GM15510 (cell line): ENCODE measurements at regions not wholly inside any gene's neighbourhood (a gene's known extent, or its start where the extent isn't known, plus 50 kb on each side); places are given as distances from the start of the nearest gene placed in this dataset.

ENCODE experiments used
- POLR2A ChIP-seq: IDR thresholded peaks from 3 replicates; pipeline ENCODE4 v1.6.1; 2011; ENCODE audit warnings: borderline replicate concordance; ENCODE audit not compliant: insufficient read length; ENCODE audit errors: extremely low read depth

DNA sequence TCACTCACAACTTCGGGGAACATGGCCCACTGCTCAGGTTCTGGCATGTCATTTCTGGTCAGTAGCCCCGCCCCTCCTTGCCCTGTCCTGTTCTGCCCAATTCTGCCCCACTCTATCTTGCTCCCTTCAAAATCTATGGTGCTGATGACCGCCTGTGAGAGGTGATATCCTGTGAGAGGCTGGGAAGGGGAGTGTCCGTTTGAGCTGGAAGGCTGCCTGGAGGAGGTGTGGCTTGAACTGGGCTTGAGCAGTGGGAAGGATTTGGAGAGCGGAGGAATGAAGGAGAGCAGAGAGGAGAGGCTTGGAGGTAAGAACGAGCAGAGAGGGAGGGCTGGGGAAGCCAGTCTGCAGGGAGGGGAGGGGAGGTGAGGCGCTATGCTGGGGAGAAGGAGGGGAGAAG, 145.3 kb downstream of the RPS24 start:
- TF ChIP-seq POLR2A, result no peak

DNA sequence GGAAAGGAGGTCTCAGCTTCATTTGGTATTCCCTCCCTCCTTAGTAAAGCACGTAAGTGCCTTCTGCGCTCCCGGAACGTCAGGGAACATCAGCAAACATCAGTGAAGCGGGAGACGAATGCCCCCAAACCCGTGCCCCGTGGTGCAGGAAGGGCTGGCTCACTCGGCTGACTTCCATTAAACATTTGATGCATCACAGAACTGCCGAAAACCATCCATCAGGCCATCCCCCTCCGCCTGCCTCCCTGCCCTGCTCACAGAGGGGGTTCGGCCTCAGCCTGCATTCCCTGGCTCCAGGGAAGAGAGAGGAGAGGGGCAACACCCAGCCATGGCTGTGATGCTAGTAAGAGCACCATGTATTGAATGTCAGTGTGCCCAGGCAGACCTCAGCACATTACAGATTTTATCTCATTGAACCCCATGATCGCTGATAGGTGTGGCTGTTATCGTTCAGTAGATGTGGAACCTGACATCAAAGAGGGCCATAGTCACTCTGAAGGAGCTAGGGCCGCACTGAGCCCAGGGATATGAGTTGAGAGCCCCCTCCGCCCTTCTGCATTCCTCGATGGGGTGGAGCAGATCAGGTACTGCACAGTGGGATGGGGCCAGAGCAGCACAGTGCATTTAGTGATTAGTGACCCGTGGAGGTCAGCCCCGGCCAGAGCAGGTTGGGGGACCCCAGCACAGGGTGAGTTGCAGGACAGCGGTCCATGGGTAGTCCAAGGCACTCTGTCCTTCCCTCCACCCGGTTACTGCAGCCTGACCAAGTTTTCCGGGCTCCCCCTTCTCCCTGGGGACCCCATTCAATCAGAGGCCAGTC, 146.4 kb downstream of the RPS24 start:
- no peak for TF ChIP-seq POLR2A

DNA sequence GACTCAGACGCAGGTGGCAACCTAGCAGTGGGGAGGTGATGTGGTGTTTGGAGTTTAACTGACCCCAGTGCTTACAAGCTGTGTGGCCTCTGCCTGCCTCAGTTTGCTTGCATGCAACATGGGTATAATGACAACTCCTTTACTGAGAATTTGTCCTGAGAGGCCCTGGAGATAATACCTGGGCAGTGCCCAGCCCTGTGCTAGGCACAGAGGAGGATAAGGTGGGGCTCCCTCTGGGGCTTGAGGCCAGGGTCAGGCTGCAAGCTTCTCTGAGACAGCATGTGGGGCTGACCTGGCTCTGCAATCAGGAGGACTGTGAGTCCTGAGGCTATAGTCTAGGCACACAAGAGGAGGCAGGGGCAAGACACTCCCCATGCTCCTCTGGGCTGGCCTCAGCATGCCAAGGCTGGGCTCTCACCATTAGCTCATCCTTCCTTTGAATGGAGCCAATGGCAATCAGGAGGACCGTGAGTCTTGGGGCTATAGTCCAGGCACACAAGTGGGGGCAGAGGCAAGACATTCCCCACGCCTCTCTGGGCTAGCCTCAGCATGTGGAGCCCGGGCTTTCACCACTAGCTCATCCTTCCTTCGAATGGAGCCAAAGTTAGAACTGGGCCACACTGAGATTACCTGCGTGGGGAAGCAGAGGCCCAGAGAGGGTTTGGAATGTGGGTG, 147.9 kb downstream of the RPS24 start:
- no peak for TF ChIP-seq POLR2A

DNA sequence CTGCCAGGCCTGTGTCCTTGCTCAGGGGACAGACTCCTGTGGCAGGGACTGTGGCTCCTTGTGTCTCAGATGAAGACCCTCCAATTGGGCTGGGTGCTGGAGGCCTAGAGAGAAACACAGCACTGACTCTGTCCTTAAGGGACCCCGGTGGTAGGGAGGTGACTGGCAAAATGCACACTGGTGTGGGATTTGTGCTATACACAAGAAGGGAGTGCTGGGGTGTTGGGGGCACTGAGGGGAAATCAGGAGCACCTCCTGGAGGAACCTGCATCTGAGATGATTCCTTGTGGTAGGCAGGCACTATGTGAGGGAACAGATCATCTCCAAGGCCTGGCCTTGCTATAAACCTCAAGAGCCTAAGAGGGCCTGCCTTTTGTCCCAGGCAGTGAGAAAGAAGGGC, 149.2 kb downstream of the RPS24 start:
- TF ChIP-seq POLR2A, result no peak

DNA sequence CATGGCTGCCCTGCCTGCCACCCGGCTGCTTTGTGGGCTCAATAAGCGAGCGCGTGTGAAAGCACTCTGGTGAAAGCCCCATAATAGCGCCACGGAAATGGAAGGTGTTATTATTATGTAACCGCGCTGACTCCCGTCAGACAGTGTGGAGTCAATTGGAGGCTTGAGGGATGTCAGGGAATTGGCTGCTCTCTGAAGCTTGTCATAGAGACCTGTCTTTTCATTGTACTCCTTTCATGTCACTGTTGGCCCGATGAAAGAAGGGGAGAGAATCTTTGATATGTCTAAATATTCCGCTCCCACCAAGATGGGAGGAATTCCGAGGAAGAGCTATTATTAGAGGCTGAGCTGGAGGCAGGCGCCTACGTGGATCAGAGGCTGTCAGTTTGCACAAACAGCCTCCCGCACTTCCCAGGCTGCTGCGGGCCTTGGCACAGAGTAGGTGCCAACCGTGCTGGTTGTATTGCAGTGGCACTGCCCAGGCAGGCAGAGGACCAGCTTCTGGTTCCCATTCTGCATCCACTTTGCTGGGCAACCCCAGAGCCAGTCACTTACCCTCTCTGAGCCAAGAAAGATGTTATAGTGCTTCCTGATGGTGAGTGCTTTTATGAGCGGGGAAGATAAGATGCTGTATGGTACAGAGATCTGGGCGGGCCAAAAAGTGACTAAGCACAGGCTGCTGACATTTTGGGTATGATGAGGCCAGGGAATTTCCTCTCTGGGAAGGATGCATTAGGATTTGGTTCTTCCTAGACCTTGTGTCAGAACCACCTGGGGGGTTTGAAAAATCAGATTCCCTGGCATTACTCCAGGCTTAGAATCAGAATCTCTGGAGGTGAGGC, 151.4 kb downstream of the RPS24 start:
- TF ChIP-seq POLR2A, result no peak

DNA sequence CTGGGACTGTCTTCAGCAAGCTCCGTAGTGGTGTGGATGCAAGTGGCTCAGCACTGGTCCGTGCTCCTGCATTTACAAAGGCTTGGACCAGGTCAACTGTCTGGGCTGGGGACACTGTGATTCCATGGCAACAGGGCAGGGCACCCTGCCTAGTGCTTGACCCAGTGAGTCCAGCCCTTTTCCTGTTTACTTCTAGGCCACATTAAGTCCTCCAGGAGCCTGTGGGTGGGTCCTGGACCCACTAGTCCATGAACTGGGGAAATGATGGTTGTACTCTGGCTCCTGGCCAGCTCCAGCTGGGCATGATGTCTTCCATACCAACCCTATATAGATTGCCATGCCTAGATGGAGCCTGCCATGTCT, 152.0 kb downstream of the RPS24 start:
- no peak for TF ChIP-seq POLR2A

DNA sequence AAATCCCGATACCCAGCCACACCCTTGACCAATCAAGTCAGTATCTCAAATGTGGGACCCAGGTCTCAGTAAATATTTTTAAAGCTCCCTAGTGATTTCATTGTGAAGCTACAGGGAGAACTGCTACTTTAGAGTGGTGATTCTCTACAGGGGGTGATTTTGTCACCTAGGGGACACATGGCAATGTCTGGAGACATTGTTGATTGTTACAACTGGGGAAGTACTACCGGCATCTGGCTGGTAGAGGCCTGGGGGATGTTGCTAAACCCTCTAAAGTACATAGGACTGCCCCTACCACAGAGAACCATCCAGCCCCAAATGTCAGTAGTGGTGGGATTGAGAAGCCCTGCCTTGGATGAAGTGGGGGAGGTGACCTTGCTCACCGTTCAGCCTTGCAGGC, 152.9 kb downstream of the RPS24 start:
- TF ChIP-seq POLR2A, result no peak

DNA sequence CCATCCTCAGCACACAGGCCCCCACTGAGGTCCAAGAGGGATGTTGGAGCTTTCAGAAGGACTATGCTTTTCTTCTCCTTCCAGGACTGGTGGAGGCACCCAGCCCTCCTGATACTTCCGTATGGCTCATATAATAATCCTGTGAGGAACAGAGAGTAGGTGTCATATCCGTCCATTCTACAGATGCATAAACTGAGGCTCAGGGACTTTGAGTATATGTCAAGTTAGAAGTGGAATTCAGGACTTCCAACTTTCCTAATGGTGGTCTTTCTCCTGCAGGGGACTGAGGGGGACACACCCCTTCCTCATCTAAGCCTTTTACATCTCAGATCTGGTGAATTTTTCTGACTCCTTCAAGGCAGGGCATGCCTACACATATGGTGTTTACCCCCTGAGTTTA, 153.7 kb downstream of the RPS24 start:
- no peak for TF ChIP-seq POLR2A

DNA sequence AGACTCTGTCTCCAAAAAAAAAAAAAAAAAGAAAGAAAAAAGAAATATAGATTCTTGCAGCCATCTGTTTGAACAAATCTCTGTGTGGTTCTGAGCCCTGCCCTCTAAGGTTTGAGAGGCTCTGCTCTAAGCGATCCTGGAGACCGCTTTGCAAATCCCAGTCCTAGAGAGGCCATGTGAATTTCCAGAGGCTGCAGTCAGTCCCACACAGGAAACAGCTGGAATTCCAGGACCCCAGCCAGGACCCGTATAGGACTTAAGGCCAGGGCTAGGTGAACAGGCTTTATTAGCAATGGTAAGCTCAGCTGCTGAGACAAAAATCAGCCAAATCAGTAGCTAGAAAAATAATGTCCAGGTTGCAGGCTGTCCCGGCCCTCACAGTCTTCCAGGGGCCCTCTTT, 154.8 kb downstream of the RPS24 start:
- no peak for TF ChIP-seq POLR2A

DNA sequence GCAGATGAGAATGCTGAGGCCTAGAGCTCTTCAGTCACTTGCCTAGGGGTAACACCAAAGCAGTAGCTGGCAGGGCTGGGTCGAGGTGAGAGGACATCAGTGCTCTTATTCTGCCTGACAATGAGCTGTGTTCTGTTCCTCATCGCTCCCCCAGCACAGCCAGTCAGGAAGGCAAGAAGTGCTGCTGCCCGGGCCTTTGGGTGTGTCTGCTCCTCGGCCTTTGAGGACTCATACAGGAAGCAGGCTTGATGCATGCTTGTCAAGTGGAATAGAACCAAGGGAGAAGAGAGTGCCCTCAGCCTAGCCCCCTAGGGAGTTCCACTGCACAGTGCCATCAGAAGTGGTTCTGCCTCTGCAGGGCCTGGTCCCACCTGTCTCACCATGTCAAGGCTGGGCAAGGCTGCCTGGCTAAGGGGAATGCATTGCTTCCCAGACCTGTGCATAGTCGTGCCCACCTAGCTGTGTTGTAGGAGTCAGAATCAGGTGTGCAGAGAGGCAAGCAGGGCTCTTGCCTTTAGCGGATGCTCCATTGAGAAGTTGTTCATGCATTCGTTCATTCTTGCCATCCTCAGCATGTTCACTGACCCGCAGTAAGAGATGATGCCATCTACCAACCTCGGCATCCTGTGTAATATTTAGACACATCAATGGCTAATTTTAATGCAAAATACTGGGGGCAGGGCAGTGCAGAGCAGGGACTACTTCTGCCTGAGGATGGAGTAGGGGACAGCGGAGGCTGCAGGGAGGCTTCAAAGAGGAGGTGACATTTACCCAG, 156.6 kb downstream of the RPS24 start:
- no peak for TF ChIP-seq POLR2A

DNA sequence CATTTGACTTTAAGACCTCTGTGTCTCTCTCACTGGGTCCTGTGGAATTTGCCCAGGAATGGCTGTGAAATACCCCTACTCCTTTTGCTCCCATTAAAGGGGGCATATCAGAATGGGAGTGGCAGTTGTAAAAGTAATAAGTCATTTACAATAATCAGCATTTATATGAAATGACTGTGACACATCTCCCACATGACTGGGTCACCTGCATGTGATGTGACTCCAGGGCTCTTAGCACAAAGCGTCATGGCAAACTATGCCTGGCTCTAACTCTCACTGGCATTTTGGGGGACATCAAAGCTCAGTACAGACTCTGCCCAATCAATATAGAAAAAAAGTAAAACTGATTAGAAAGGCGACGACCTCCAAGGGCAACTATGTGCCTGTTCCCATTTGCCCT, 157.6 kb downstream of the RPS24 start:
- TF ChIP-seq POLR2A, result no peak

DNA sequence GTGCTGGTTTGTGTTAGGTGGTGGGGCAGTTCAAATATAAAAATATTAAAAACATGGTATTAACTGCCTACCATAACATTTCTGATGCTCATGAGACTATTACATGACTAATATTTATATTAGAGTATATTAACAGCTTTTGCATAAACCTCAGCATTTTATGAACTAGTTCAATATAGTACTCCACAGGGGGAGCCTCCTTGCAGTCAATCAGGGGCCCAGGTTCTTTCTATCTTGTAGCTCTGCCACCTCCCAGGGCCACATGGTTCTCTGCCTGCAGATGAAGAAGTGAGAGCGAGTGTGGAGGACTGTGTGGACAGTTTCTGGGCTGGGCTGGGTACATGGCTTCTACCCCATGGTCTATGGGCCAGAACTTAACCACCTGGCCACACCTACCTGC, 159.5 kb downstream of the RPS24 start:
- no peak for TF ChIP-seq POLR2A

DNA sequence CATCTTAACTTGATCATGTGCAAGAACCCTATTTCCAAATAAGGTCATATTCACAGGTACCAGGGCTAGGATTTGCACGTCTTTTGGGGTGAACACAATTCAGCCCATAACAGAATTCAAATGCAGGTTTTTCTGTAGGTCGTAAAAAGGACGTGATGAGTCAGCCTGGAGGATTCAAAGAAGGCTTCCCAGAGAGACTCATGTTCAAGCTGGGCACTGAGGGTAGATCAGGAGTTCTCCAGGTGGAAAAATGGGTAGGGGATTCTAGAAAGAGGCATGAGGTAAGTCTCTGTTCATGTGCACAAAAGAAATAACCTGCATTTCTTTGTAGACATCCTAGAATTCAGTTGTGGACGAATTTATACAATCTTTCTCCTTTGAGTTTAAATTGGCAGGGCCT, 160.4 kb downstream of the RPS24 start:
- no peak for TF ChIP-seq POLR2A

DNA sequence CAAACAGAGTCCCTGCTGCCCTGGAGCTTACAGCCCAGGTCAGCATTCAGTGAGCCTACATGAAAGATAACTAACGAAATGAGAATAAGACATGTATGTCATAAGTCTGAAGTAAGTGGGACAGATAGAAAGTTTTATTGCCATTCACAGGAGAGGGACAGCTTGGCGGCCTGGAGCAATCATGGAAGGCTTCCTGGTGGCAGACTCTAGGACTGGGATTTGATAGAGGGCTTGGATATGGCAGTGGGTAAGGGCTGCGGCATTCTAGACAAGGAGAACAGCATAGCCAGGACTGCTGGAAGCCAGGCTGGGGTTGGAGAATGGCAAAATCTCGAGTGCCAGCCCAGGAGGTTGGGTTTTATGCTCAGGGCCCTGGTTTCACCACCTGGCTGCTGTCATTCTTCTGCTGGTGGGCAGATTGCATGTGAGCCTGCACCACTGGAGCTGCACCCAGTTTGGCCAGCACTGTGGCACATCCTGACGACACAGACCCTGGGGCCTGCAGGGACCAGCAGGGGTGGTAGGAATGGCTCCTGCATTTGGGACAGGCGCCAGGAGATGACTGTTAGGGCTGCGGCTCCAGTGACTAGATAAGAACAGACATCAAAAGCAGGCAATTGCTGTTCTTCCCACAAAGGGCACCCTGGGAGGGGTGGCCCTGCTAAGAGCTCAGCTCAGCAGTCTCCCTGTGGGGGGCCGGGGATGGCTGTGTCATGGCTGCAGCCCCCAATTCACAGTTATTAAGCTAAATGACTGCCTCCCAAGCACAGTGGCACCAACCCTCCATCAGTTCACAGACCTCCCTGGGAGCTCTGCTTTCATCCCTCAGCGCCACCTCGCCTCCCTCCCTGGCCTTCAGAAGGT, 161.1 kb downstream of the RPS24 start:
- TF ChIP-seq POLR2A, result no peak
